ENCODE measurements at regions not wholly inside any gene's neighbourhood (a gene's known extent, or its start where the extent isn't known, plus 50 kb on each side); places are given as distances from the start of the nearest gene placed in this dataset.

DNA sequence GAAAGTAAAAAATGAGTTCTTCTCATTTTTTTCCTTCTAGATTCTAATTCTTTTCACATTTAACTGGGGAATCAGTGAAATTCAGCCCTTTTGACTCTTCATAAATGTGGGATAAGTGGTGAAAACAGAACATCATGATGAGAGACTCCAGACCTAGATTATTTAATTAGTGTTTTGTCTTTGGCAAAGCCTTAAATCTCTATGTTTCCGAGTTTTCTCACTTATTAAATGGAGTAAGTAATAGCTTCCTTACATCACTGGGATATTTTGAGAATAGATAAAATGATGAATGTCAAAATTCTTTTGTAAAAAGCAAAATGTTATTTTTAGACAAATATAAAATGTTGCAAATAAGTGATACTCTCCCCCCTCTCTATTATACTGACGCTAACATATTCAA is 468.6 kb upstream of the ARRDC3 start:
- no peak overlapping the region for H3K4me3 ChIP-seq (ENCODE audit: low read length in 2 of 2)
- no peaks in the 10 kb centered on the region for H3K4me1 ChIP-seq (ENCODE audit: control insufficient read depth in 1 of 2, insufficient read depth in 2 of 2, low read length in 2 of 2)
- 33 to 42% methylated on average over 2 of the region's 2 CpGs for WGBS, 2 donors
- intact Hi-C loops (cut with DNase I) = no loop called here
- no peak for DNase-seq
- no peaks in the 10 kb centered on the region for H3K9me3 ChIP-seq (ENCODE audit: control insufficient read depth, low read length)
- no peak for ATAC-seq (ENCODE audit: low FRiP score)
- H3K27me3 ChIP-seq (ENCODE audit: control insufficient read depth in 1 of 2, insufficient read depth in 2 of 2, low read length in 1 of 2) = no peaks in the 10 kb centered on the region
- no peaks in the 10 kb centered on the region for H3K36me3 ChIP-seq (ENCODE audit: control insufficient read depth in 1 of 2, insufficient read depth in 2 of 2, low read length in 1 of 2)
- no peak overlapping the region for H3K27ac ChIP-seq (ENCODE audit: low read depth in 1 of 2, low read length in 2 of 2)

DNA sequence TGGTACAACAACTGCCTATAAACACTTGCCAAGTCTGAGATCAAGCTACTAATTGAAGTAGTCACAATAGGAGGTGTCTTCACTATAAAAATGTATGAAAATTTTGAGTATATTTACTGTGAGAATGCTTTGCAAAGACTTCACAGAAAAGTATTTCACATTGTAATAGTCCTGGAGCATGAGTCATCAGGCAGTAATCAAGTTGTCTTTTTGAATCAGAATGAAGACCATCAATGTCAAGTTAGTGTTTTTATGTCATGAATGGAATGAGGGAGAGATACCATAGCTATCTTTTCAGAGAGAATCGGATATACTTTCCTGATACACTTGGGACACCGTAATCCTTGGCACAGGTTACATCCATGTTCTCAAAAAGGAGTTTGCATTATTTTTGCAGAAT is 466.9 kb upstream of the ARRDC3 start:
- no peaks in the 10 kb centered on the region for H3K36me3 ChIP-seq (ENCODE audit: control insufficient read depth in 1 of 2, insufficient read depth in 2 of 2, low read length in 1 of 2)
- no peak overlapping the region for H3K27ac ChIP-seq (ENCODE audit: low read depth in 1 of 2, low read length in 2 of 2)
- H3K27me3 ChIP-seq (ENCODE audit: control insufficient read depth in 1 of 2, insufficient read depth in 2 of 2, low read length in 1 of 2) = no peaks in the 10 kb centered on the region
- no peaks in the 10 kb centered on the region for H3K4me1 ChIP-seq (ENCODE audit: control insufficient read depth in 1 of 2, insufficient read depth in 2 of 2, low read length in 2 of 2)
- DNase-seq (no peak), ATAC-seq (ENCODE audit: low FRiP score) (no peak)
- no peaks in the 10 kb centered on the region for H3K9me3 ChIP-seq (ENCODE audit: control insufficient read depth, low read length)
- WGBS, 2 donors = 60 to 63% methylated on average over 2 of the region's 2 CpGs
- no peak overlapping the region for H3K4me3 ChIP-seq (ENCODE audit: low read length in 2 of 2)
- intact Hi-C loops (cut with DNase I) = no loop called here

DNA sequence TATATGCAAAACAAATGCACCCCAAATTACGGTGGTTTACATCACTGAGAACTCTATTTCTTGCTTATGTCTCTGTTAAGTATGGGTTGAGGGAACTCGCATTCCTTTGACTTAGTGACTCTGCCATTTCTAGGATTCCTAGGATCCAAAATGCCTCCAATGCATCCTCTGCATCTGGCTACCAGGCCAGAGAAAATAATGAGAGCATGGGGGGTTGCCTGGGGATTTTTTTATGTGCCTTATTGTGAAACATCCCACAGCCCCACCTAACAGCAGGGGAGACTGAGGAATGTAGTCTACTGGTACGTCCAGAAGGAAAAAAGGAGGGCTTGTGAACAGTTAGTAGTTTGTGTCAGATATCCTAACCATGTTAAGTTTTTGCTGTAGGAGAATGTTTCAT is 466.0 kb upstream of the ARRDC3 start:
- no peak for ATAC-seq (ENCODE audit: low FRiP score)
- Histone ChIP-seq H3K36me3 (ENCODE audit: control insufficient read depth in 1 of 2, insufficient read depth in 2 of 2, low read length in 1 of 2) (no peaks in the 10 kb centered on the region), H3K27ac (ENCODE audit: low read depth in 1 of 2, low read length in 2 of 2) (no peak overlapping the region), H3K4me3 (ENCODE audit: low read length in 2 of 2) (no peak overlapping the region), H3K4me1 (ENCODE audit: control insufficient read depth in 1 of 2, insufficient read depth in 2 of 2, low read length in 2 of 2) (no peaks in the 10 kb centered on the region), H3K9me3 (ENCODE audit: control insufficient read depth, low read length) (no peaks in the 10 kb centered on the region), H3K27me3 (ENCODE audit: control insufficient read depth in 1 of 2, insufficient read depth in 2 of 2, low read length in 1 of 2) (no peaks in the 10 kb centered on the region)
- no peak for DNase-seq
- intact Hi-C loops (cut with DNase I) = no loop called here
- 68 to 70% methylated on average over 3 of the region's 3 CpGs for WGBS, 2 donors

DNA sequence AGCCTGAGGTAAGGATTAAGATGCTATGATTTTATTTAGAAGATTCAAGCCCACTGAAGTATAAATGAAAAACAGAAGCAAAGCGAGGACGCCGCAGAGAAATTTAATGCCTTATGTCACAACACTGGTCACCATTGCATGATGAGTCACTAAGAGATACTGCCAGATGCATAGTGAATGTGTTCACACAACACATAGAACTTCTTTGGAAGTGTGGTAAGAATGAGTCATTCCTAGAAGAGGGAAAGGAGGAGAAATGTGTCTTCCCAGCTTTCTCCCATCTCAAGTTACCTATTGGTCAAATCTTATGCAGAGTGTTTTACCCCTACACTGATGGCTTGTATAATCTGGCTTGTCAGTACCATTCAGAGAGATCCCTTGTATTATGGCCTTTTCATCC is 465.3 kb upstream of the ARRDC3 start:
- intact Hi-C loops (cut with DNase I) = no loop called here
- Histone ChIP-seq H3K4me3 (ENCODE audit: low read length in 2 of 2) (no peak overlapping the region), H3K4me1 (ENCODE audit: control insufficient read depth in 1 of 2, insufficient read depth in 2 of 2, low read length in 2 of 2) (no peaks in the 10 kb centered on the region), H3K27ac (ENCODE audit: low read depth in 1 of 2, low read length in 2 of 2) (no peak overlapping the region), H3K27me3 (ENCODE audit: control insufficient read depth in 1 of 2, insufficient read depth in 2 of 2, low read length in 1 of 2) (no peaks in the 10 kb centered on the region), H3K36me3 (ENCODE audit: control insufficient read depth in 1 of 2, insufficient read depth in 2 of 2, low read length in 1 of 2) (no peaks in the 10 kb centered on the region), H3K9me3 (ENCODE audit: control insufficient read depth, low read length) (no peaks in the 10 kb centered on the region)
- ATAC-seq (ENCODE audit: low FRiP score) (no peak), DNase-seq (no peak)
- 73 to 95% methylated on average over 3 of the region's 3 CpGs for WGBS, 2 donors

DNA sequence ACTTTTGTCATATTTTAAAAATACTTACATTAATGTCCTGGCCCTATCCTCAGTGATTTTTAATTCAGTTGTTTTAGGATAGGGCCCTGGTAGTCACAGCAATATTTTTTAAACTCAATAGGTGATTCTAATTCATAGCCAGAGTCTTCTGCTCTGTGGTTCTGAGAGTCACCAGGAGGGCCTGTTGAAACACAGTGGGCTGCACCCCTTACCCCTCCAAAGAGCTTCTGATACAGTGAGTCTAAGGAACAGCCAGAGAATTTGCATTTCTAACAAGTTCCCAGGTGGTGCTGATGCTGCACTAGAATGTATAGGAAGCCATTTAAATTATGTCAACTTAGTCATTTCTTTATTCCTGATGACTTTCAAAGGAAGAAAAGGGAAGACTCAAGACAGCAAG is 458.3 kb upstream of the ARRDC3 start:
- DNase-seq (no peak), ATAC-seq (ENCODE audit: low FRiP score) (no peak)
- Histone ChIP-seq H3K9me3 (ENCODE audit: control insufficient read depth, low read length) (no peaks in the 10 kb centered on the region), H3K27me3 (ENCODE audit: control insufficient read depth in 1 of 2, insufficient read depth in 2 of 2, low read length in 1 of 2) (no peaks in the 10 kb centered on the region), H3K36me3 (ENCODE audit: control insufficient read depth in 1 of 2, insufficient read depth in 2 of 2, low read length in 1 of 2) (no peaks in the 10 kb centered on the region), H3K27ac (ENCODE audit: low read depth in 1 of 2, low read length in 2 of 2) (no peak overlapping the region), H3K4me1 (ENCODE audit: control insufficient read depth in 1 of 2, insufficient read depth in 2 of 2, low read length in 2 of 2) (no peaks in the 10 kb centered on the region), H3K4me3 (ENCODE audit: low read length in 2 of 2) (no peak overlapping the region)
- intact Hi-C loops (cut with DNase I) = no loop called here

DNA sequence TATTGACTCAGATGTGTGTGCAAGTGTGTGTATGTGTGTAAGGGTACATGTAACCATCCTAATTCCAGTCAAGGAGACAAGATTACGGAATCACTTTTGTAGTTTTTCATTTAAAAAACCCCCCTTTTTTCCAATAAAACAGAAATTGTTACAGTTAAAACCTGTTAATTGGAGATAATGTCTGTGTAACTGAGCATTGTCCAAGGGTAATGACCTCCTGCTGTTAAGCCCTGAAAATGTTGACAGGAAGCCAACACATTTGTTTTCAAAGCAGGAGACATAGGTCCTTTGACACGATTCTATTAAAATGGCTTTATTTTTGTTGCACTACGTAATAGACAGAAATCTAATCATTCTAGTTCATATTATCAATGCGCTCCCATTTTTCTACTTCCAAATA is 457.3 kb upstream of the ARRDC3 start:
- Histone ChIP-seq H3K4me1 (ENCODE audit: control insufficient read depth in 1 of 2, insufficient read depth in 2 of 2, low read length in 2 of 2) (no peaks in the 10 kb centered on the region), H3K27ac (ENCODE audit: low read depth in 1 of 2, low read length in 2 of 2) (no peak overlapping the region), H3K9me3 (ENCODE audit: control insufficient read depth, low read length) (no peaks in the 10 kb centered on the region), H3K36me3 (ENCODE audit: control insufficient read depth in 1 of 2, insufficient read depth in 2 of 2, low read length in 1 of 2) (no peaks in the 10 kb centered on the region), H3K27me3 (ENCODE audit: control insufficient read depth in 1 of 2, insufficient read depth in 2 of 2, low read length in 1 of 2) (no peaks in the 10 kb centered on the region), H3K4me3 (ENCODE audit: low read length in 2 of 2) (no peak overlapping the region)
- DNase-seq = no peak
- intact Hi-C loops (cut with DNase I) = no loop called here
- 64 to 67% methylated on average over 4 of the region's 4 CpGs for WGBS, 2 donors
- ATAC-seq (ENCODE audit: low FRiP score) = no peak

DNA sequence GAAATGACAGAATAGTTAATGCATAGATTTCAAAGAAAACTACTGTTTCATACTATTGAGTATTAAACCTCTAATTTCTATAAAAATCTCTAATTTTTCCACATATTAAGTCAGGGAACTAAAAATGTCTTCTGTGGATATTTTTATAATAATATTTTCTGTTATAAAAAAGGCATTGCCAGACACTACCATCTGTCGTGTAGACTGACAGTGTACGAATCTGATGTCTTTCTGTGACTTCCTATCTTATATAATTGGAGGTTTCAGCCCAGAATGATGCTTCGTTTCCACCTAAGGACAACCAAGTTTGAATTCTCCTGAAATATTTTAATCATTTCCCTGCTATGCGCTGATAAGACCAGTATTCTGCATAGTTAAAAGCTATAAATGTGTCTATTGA is 456.6 kb upstream of the ARRDC3 start:
- DNase-seq (no peak), ATAC-seq (ENCODE audit: low FRiP score) (no peak)
- Histone ChIP-seq H3K9me3 (ENCODE audit: control insufficient read depth, low read length) (no peaks in the 10 kb centered on the region), H3K36me3 (ENCODE audit: control insufficient read depth in 1 of 2, insufficient read depth in 2 of 2, low read length in 1 of 2) (no peaks in the 10 kb centered on the region), H3K27me3 (ENCODE audit: control insufficient read depth in 1 of 2, insufficient read depth in 2 of 2, low read length in 1 of 2) (no peaks in the 10 kb centered on the region), H3K4me1 (ENCODE audit: control insufficient read depth in 1 of 2, insufficient read depth in 2 of 2, low read length in 2 of 2) (no peaks in the 10 kb centered on the region), H3K27ac (ENCODE audit: low read depth in 1 of 2, low read length in 2 of 2) (no peak overlapping the region), H3K4me3 (ENCODE audit: low read length in 2 of 2) (no peak overlapping the region)
- intact Hi-C loops (cut with DNase I) = no loop called here
- 45 to 58% methylated on average over 4 of the region's 4 CpGs for WGBS, 2 donors

DNA sequence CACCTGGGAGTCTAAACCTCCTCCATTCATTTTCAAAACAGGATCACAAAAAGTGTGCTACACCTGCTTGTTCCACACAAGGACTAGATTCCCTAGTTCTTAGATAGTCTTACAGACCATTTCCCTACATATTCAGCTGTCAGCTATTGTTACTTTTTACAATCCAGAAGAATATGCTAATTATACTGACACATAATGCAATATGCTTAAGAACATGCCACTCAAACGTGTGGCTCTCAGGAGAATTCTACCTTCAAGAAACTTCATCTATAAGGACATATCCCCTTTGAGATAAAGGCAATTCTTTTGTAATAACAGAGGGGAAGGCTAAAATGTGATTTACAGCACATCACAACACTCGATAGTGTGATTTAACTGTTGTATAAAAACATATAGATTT is 456.1 kb upstream of the ARRDC3 start:
- Histone ChIP-seq H3K27ac (ENCODE audit: low read depth in 1 of 2, low read length in 2 of 2) (no peak overlapping the region), H3K4me1 (ENCODE audit: control insufficient read depth in 1 of 2, insufficient read depth in 2 of 2, low read length in 2 of 2) (no peaks in the 10 kb centered on the region), H3K4me3 (ENCODE audit: low read length in 2 of 2) (no peak overlapping the region), H3K36me3 (ENCODE audit: control insufficient read depth in 1 of 2, insufficient read depth in 2 of 2, low read length in 1 of 2) (no peaks in the 10 kb centered on the region), H3K27me3 (ENCODE audit: control insufficient read depth in 1 of 2, insufficient read depth in 2 of 2, low read length in 1 of 2) (no peaks in the 10 kb centered on the region), H3K9me3 (ENCODE audit: control insufficient read depth, low read length) (no peaks in the 10 kb centered on the region)
- intact Hi-C loops (cut with DNase I) = no loop called here
- ATAC-seq (ENCODE audit: low FRiP score) (no peak), DNase-seq (no peak)
- WGBS, 2 donors = 33 to 41% methylated on average over 2 of the region's 2 CpGs

DNA sequence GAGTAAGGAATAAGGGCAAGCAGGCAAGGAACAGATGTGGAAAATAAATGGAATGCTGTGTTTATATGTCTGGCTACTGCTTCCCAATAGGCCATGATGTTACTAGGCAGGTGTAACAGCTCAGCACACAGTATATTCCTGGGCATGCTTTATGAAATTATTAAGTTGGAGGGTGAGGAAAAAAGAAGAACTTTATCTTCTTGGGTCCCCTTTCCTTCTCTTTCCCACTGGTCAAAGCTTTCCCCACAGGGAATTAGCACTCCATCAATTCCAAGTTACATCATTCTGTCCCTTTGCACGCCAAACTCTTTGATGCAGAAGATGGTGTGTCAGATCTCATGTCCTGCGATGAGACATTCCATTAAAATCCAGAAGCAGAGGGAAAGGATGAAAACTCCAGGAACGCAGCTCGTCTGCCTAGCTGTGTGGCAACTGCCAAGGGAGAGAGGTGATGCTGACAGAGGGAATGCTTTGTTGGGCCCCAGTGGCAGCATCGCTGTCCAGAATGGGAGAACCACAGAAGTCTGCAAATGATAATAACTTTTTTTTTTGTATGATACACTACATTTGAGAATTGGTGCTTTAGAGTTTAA is 447.3 kb upstream of the ARRDC3 start:
- WGBS, 2 donors = 83 to 84% methylated on average over 5 of the region's 5 CpGs
- intact Hi-C loops (cut with DNase I) = no loop called here

More for the DNA sequence above, 447.3 kb upstream of the ARRDC3 start:
- Histone ChIP-seq H3K27me3 (ENCODE audit: control insufficient read depth in 1 of 2, insufficient read depth in 2 of 2, low read length in 1 of 2) (no peaks in the 10 kb centered on the region), H3K4me1 (ENCODE audit: control insufficient read depth in 1 of 2, insufficient read depth in 2 of 2, low read length in 2 of 2) (no peaks in the 10 kb centered on the region), H3K9me3 (ENCODE audit: control insufficient read depth, low read length) (no peaks in the 10 kb centered on the region), H3K36me3 (ENCODE audit: control insufficient read depth in 1 of 2, insufficient read depth in 2 of 2, low read length in 1 of 2) (no peaks in the 10 kb centered on the region), H3K27ac (ENCODE audit: low read depth in 1 of 2, low read length in 2 of 2) (no peak overlapping the region), H3K4me3 (ENCODE audit: low read length in 2 of 2) (no peak overlapping the region)
- no peak for ATAC-seq (ENCODE audit: low FRiP score)
- no peak for DNase-seq
